GM18909 (cell line): ENCODE measurements at regions not wholly inside any gene's neighbourhood (a gene's known extent, or its start where the extent isn't known, plus 50 kb on each side); places are given as distances from the start of the nearest gene placed in this dataset.

ENCODE experiments used
- ATAC-seq: cut with Tn5 transposase; IDR thresholded peaks from one replicate; pipeline ENCODE4 v1.9.1; 2021; ENCODE audit warnings: mild to moderate bottlenecking; ENCODE audit not compliant: unreplicated experiment, poor library complexity

- no peak for ATAC-seq
Measured at GRCh38 chr5:9869616-9870288, 239.6 kb upstream of the TAS2R1 start.

GRCh38 chr5:9865574-9865973 is 235.4 kb upstream of the TAS2R1 start:
- ATAC-seq = no peak

DNA sequence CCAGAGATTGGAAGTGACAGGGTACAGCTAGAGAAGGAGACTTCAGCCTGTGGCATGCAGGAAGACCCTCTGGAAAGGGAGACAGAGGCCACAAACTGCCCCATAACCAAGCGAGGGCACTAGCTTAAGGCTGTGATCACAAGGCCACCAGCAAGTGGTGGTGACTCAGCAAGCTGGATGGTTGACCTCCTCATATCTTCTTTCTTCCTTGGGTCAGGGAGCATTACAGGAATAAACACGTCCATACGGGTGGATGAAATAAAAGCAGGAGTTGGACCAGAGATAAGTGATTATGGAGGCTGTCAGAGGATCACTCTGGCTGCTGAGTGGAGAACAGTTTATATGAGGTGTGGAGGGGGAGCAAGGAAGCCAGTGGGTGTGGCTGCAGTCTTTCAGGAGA is 234.6 kb upstream of the TAS2R1 start:
- no peak for ATAC-seq

GRCh38 chr5:9863486-9863885 is 233.3 kb upstream of the TAS2R1 start:
- no peak for ATAC-seq

DNA sequence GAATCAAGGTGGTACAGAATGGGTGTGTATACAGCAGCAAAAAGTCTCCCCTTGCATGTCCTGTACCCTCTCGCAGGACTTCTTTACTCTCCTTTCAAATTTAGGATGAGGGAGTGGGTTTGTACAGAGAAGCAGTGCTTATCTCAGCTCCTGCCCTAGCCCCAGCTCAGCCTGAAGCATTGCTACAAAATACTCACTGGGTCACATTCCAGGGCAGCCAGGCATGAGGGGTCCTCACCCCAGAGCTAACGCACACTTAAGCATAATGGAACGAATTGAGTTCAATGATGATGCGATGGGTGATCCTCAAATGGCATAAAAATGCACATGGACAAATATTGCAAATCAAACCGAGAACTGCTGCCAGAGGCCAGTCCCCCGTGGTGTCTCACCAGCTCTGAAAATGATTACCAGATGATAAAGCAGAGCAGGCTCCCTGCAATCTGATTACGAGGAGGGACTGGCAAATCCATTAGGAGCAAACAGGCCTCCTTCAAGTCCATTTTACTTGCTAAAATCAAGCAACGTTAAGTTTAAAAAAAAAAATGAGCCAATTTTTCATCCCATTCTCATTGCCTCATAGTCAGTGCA is 231.6 kb upstream of the TAS2R1 start:
- ATAC-seq = no peak

DNA sequence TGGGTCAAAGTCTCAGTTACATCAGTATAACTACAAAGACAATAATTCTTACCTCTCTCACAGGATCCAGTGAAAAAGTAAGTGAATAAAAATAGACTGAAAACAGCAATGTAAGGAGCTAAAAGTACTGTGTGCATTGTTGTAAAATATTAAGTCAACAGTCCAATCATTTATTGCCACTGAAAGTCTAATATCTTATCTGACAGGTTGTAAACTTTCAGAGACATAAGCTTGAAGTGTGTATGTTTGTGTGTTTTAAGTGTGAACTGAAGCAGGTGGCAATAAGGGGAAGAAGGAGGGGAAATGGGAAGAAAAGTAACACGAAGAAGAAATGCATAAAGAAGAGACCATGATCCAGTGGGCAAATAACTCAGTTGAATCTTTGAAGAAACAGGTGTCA is 229.7 kb upstream of the TAS2R1 start:
- no peak for ATAC-seq

GRCh38 chr5:9858043-9858442 is 227.9 kb upstream of the TAS2R1 start:
- ATAC-seq = no peak

DNA sequence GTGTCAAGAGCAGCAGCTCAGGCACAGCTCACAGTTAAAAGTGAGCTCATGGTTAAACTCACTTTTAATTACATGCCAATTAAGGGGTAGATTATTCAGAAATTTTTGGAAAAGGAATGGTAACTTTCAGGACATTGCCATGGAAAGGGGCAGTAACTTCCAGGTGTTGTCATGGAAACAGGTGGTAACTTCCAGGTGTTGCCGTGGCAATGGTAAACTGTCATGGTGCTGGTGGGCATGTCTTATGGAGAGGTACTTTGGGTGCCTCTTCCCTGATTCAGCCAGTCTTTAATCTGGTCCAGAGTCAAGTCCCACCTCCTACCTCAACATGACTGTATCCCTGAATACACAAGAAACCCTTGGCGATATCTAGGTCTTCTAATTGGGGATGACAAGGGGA is 223.2 kb upstream of the TAS2R1 start:
- no peak for ATAC-seq

DNA sequence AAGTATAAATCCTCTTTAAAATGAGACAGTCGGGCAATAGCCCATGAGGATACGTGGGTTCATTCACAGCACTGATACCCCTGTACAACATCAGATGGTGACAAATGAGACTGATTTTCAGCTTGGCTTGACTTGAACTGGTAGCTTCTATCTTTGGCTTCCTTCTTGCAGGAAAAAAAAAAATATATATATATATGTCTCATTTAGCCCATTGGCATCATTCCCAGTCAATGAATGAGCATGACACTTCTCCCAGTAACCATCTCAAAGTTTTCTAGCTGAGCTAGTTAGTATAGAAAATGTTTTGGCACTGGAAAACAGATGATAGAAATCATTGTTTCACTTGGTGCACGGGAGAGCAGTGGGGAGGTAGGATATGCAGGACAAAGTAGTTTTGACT is 222.5 kb upstream of the TAS2R1 start:
- no peak for ATAC-seq

DNA sequence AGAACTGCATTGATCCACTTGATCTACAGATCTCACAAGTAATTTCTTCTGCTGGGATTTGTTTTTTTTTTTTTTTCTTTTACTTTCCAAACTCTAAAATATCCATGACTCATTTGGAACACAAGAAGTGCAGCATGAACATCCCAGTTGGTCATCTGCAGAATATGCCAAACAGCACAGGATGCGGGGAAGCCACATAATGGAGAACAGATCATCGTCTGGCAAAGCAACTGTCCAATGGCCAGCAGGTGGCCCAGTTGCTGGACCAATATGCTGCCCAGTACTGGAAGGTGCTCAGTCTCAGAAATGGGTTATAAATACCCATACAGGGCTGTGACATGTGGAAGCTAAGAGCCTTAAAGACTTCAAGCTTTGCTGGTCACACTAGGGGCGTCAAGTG is 221.3 kb upstream of the TAS2R1 start:
- ATAC-seq = no peak

DNA sequence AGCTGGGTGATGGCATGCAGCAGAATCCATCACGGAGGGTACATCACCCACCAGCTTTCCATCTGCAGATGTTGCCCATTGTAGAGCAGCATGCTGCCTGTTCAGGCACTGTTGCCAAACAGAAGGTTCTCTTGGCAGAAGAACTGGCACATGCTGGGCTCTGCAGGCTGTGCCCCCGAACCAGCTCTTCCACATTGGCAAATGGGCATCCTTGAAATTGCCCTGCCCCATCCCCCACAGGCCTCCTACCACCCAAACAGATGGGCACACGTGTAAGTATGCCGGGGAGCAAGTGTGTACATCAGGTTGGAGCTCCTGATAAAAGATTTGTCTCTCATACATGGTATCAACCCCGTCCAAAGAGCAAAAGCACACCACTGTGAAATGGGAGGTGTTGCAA is 220.3 kb upstream of the TAS2R1 start:
- no peak for ATAC-seq

GRCh38 chr5:9847631-9848030 is 217.5 kb upstream of the TAS2R1 start:
- ATAC-seq = no peak

GRCh38 chr5:9845185-9845584 is 215.0 kb upstream of the TAS2R1 start:
- no peak for ATAC-seq

DNA sequence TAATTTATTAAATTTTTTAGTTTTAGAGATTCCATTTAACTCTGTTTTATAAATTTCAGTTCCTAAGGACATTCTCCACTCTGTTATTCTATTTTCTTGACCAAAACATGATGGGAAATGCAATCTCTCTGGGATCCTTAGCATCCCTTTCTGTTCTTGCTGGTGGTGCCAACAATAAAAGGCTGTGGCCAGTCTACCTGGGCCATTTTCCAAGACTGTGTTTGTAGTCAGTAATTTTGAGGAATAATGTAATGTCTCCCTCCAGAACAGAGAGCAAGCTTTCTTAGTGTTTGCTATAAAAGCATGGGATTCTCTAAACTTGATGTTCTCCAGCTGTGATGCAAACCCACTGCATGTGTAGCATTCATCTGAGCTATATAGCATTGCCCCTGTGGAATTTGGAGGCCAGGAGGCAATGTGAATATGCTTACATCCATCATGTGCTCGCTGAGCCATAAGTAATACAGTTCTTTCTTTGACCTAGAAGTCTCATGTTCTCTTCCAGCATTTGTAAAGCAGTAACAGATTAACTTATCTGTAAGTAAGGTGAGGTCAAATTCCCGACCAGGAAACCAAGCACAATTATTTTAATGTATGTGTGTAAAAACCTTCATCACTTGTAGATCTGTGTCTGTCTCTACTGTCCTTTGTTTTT is 211.5 kb upstream of the TAS2R1 start:
- no peak for ATAC-seq

GRCh38 chr5:9838916-9839315 is 208.8 kb upstream of the TAS2R1 start:
- ATAC-seq = no peak

GRCh38 chr5:9834871-9835770 is 205.0 kb upstream of the TAS2R1 start:
- ATAC-seq = no peak

DNA sequence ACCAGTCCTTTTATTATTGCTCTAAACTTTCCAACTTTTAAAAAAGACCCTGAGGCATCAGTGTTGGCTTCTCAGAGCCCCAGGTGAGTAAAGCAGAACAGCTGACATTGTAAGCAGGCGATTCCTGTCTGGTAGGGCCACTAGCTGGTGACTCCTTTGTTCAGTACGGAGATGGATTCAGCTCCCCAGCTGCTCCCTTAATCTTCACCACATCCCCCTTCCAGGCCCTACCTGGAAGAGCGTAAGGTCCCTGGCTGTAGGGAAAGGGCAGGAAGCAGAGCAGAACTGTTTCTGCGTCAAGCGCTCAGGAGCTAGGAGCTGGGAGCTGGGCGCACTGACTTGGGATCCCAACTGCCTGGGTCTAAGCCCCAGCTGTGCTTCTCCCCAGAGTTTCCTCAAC is 203.7 kb upstream of the TAS2R1 start:
- no peak for ATAC-seq

GRCh38 chr5:9832921-9833320 is 202.8 kb upstream of the TAS2R1 start:
- no peak for ATAC-seq

DNA sequence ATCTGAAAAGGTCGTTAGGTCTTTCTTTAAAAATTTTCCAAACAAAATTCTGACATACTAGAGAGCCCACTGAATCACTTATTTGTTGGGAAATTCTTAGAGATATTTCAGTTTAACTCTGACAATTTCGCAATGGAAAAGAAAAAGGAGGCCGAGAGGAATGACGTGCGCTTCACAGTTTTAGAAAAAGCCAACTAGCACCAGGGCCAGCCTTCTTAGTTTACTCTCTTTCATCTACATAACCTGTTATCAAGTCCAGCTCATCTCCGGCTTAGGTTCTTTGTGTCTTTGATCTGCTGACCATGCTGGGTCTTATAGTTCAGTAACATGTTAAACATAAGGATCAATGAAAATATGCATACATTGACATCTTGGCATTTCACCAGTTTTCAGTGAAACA is 201.7 kb upstream of the TAS2R1 start:
- ATAC-seq = no peak

DNA sequence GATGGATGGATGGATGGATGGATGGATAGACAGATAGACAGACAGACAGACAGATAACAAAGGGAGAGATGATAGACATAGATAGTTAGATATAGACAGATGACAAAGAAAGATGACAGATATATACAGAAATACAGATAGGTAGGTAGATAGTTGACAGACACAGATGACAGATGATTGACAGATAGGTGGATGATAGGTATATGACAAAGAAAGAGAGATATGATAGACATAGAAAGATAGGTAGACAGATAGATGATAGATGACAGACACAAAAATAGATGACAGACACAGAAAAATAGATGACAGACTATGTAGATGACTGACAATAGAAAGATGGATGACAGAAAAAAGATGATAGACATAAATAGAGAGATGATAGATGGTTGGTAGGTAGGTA is 200.0 kb upstream of the TAS2R1 start:
- ATAC-seq = no peak

GRCh38 chr5:9829621-9830020 is 199.5 kb upstream of the TAS2R1 start:
- no peak for ATAC-seq
